Suprapubic skin (tissue), 4 donors: ENCODE measurements at regions not wholly inside any gene's neighbourhood (a gene's known extent, or its start where the extent isn't known, plus 50 kb on each side); places are given as distances from the start of the nearest gene placed in this dataset.
A peak's percentile ranks its signal among the peaks of the same experiment; 100 is the strongest.

ENCODE experiments used
- DNase-seq, 2 donors: peaks; one replicate each; pipeline ENCODE4 v3.0.0-alpha.2; 2019; ENCODE audit warnings: low spot score in 2 of 2
- H3K27ac ChIP-seq: fragments of 200-600 bp; sonication (generic); one replicate; pipeline ENCODE4 v1.5.1; 2019
- H3K27me3 ChIP-seq: fragments of 200-600 bp; sonication (generic); one replicate; pipeline ENCODE4 v1.5.1; 2019
- H3K36me3 ChIP-seq: fragments of 200-600 bp; sonication (generic); one replicate; pipeline ENCODE4 v1.5.1; 2019
- H3K4me1 ChIP-seq: fragments of 200-600 bp; sonication (generic); one replicate; pipeline ENCODE4 v1.5.1; 2019
- H3K4me3 ChIP-seq: fragments of 200-600 bp; sonication (generic); one replicate; pipeline ENCODE4 v1.5.1; 2019; ENCODE audit warnings: mild to moderate bottlenecking
- H3K9me3 ChIP-seq: fragments of 200-600 bp; sonication (generic); one replicate; pipeline ENCODE4 v1.5.1; 2019
- CTCF ChIP-seq, 2 donors: fragments of 200-600 bp in 1 of 2; fragments of 450-650 bp in 1 of 2; sonication (generic) in 1 of 2; IDR thresholded peaks; one replicate each; pipeline ENCODE4 v1.5.1; 2016 to 2019; ENCODE audit warnings: antibody characterized with exemption in 2 of 2, mild to moderate bottlenecking in 1 of 2, moderate library complexity in 1 of 2
- EP300 ChIP-seq: sonication (generic); formaldehyde crosslinking; IDR thresholded peaks from one replicate; pipeline ENCODE4 v1.6.1; 2017; ENCODE audit warnings: antibody characterized with exemption
- POLR2A ChIP-seq, 2 donors: fragments of 450-650 bp; IDR thresholded peaks; one replicate each; pipeline ENCODE4 v1.6.1; 2017; ENCODE audit warnings: antibody characterized with exemption in 2 of 2, mild to moderate bottlenecking in 2 of 2, moderate library complexity in 2 of 2
- POLR2AphosphoS5 ChIP-seq, 3 donors: sonication (generic); formaldehyde crosslinking; IDR thresholded peaks; one replicate each; pipeline ENCODE4 v1.6.1; 2017; ENCODE audit warnings: antibody characterized with exemption in 3 of 3
- WGBS: methylation state at CpG from one replicate; pipeline ENCODE4 v1.1.5; 2018; 5-methylcytosine and 5-hydroxymethylcytosine counted together

DNA sequence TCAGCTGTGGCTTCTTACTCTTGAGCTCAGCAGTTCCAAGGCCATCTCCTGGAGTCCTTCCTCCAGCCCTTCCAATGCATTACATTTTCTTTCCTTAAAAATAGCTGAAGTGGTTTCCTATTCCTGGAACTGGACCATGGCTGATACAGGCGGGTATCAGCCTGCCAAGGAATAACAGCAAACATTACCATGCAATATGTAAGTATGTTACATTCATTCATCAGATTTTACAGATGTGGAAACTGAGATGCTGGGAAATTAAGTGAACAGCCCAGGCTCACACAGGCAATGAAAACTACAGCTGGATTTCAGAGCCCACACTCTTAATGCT is 100.4 kb downstream of the NRN1 start:
- DNase-seq = no peak
- TF ChIP-seq POLR2A (IDR thresholded peaks at IDR 0.05) (no peak), CTCF (IDR thresholded peaks at IDR 0.05) (no peak), POLR2AphosphoS5 (IDR thresholded peaks at IDR 0.05) (no peak), EP300 (no peak)

GRCh38 chr6:5905431-5906339 is 101.0 kb downstream of the NRN1 start:
- peak; percentile 90 for DNase-seq
- TF ChIP-seq POLR2AphosphoS5 (IDR thresholded peaks at IDR 0.05) (no peak), CTCF (IDR thresholded peaks at IDR 0.05) (no peak), POLR2A (IDR thresholded peaks at IDR 0.05) (no peak), EP300 (no peak)
- Histone ChIP-seq H3K4me1 (peaks cover 10% of the 10 kb centered on the region), H3K4me3 (no peak overlapping the region), H3K36me3 (no peaks in the 10 kb centered on the region), H3K27ac (peak overlapping the region; percentile 49), H3K27me3 (no peaks in the 10 kb centered on the region), H3K9me3 (no peaks in the 10 kb centered on the region)
- WGBS = 57% methylated on average over 18 of the region's 18 CpGs

More for the DNA sequence above, 100.4 kb downstream of the NRN1 start:
- Histone ChIP-seq H3K27me3 (no peaks in the 10 kb centered on the region), H3K4me3 (no peak overlapping the region), H3K4me1 (peaks cover 10% of the 10 kb centered on the region), H3K9me3 (no peaks in the 10 kb centered on the region), H3K27ac (peak overlapping the region; percentile 34), H3K36me3 (no peaks in the 10 kb centered on the region)
- 90% methylated on average over 1 of the region's 1 CpG for WGBS

DNA sequence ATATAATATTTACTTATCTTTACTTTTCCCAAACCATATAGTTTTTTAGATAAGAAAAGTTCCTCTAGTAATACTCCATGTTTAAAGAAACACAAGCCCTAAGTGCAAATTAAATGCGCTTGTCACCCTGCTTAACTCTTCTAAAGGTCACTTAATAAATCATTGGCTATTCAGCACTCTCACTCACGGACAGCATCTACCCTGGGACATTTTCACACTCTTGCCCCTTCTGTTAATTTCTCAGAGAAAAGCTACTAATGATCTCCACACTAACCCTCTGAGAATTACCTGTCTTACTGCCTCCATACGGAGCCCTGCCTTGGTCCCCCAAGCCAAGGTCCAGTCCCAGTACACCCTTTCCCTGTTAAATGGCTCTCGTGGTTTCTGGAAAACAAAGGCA is 102.2 kb downstream of the NRN1 start:
- Histone ChIP-seq H3K4me1 (peaks cover 10% of the 10 kb centered on the region), H3K9me3 (no peaks in the 10 kb centered on the region), H3K27ac (no peak overlapping the region), H3K27me3 (no peaks in the 10 kb centered on the region), H3K36me3 (no peaks in the 10 kb centered on the region), H3K4me3 (no peak overlapping the region)
- 78% methylated on average over 4 of the region's 4 CpGs for WGBS
- DNase-seq = no peak
- TF ChIP-seq EP300 = no peak
- no peak for TF ChIP-seq POLR2AphosphoS5 (IDR thresholded peaks at IDR 0.05)
- TF ChIP-seq CTCF (IDR thresholded peaks at IDR 0.05) = no peak
- TF ChIP-seq POLR2A (IDR thresholded peaks at IDR 0.05) = no peak

GRCh38 chr6:5899216-5900045 is 107.3 kb downstream of the NRN1 start:
- H3K27me3 ChIP-seq = no peaks in the 10 kb centered on the region
- DNase-seq = no peak
- no peaks in the 10 kb centered on the region for H3K4me1 ChIP-seq
- H3K27ac ChIP-seq = no peak overlapping the region
- no peak overlapping the region for H3K4me3 ChIP-seq
- no peaks in the 10 kb centered on the region for H3K36me3 ChIP-seq
- no peaks in the 10 kb centered on the region for H3K9me3 ChIP-seq
- WGBS = 88% methylated on average over 4 of the region's 4 CpGs
- no peak for TF ChIP-seq POLR2A (IDR thresholded peaks at IDR 0.05)
- TF ChIP-seq POLR2AphosphoS5 (IDR thresholded peaks at IDR 0.05) = no peak
- no peak for TF ChIP-seq EP300
- TF ChIP-seq CTCF (IDR thresholded peaks at IDR 0.05) = no peak

GRCh38 chr6:5898563-5898962 is 108.2 kb downstream of the NRN1 start:
- Histone ChIP-seq H3K27me3 (no peaks in the 10 kb centered on the region), H3K4me1 (no peaks in the 10 kb centered on the region), H3K27ac (no peak overlapping the region), H3K9me3 (no peaks in the 10 kb centered on the region), H3K4me3 (no peak overlapping the region), H3K36me3 (no peaks in the 10 kb centered on the region)
- TF ChIP-seq EP300 (no peak), POLR2A (IDR thresholded peaks at IDR 0.05) (no peak), POLR2AphosphoS5 (IDR thresholded peaks at IDR 0.05) (no peak), CTCF (IDR thresholded peaks at IDR 0.05) (no peak)
- no peak for DNase-seq
- 90% methylated on average over 7 of the region's 8 CpGs for WGBS
